ENCODE measurements at regions not wholly inside any gene's neighbourhood (a gene's known extent, or its start where the extent isn't known, plus 50 kb on each side); places are given as distances from the start of the nearest gene placed in this dataset.
A peak's percentile ranks its signal among the peaks of the same experiment; 100 is the strongest.

DNA sequence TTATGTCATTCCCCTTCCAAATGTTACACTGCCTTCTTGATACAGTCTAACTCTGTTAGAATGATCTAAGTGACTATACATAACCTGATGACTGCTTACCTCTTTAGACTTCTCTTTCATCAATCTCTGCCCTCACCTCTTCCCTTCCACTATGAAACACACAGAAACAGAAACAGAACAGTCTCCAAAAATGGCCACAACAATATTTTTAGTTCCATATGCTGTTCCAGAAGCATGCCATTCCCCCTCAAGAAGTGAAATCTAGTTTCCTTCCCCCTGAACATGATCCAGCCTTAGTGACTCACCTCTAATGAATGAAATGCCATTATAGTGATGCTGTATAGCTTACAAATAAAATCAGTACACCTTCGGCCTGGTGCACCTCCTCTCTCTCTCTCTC is 229.3 kb upstream of the TENT5A start:
- peak; percentile 87 for TF ChIP-seq FOS (IDR thresholded peaks at IDR 0.05; ENCODE audit: borderline replicate concordance, insufficient read depth, low read length)
- no peak for TF ChIP-seq EZH2 (IDR thresholded peaks at IDR 0.05; ENCODE audit: borderline replicate concordance, low read depth, low read length, severe bottlenecking)
- TF ChIP-seq POLR2A (IDR thresholded peaks at IDR 0.05; ENCODE audit: low read depth, low read length), result no peak
- peak; percentile 31 for TF ChIP-seq POLR2AphosphoS5 (IDR thresholded peaks at IDR 0.05; ENCODE audit: insufficient read depth, low read depth, low read length)
- TF ChIP-seq GATA2 (IDR thresholded peaks at IDR 0.05; ENCODE audit: insufficient read depth, insufficient read length, low read depth, low read length), result no peak
- peak; percentile 81 for TF ChIP-seq JUN (IDR thresholded peaks at IDR 0.05; ENCODE audit: borderline replicate concordance, insufficient read depth, insufficient read length, low read depth)
- TF ChIP-seq, protein P1, sequence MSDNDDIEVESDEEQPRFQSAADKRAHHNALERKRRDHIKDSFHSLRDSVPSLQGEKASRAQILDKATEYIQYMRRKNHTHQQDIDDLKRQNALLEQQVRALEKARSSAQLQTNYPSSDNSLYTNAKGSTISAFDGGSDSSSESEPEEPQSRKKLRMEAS (IDR thresholded peaks at IDR 0.05; ENCODE audit: insufficient read depth, insufficient read length), result no peak
- TF ChIP-seq MYC (IDR thresholded peaks at IDR 0.05; ENCODE audit: low read depth, low read length), result no peak
- TF ChIP-seq, protein P2, sequence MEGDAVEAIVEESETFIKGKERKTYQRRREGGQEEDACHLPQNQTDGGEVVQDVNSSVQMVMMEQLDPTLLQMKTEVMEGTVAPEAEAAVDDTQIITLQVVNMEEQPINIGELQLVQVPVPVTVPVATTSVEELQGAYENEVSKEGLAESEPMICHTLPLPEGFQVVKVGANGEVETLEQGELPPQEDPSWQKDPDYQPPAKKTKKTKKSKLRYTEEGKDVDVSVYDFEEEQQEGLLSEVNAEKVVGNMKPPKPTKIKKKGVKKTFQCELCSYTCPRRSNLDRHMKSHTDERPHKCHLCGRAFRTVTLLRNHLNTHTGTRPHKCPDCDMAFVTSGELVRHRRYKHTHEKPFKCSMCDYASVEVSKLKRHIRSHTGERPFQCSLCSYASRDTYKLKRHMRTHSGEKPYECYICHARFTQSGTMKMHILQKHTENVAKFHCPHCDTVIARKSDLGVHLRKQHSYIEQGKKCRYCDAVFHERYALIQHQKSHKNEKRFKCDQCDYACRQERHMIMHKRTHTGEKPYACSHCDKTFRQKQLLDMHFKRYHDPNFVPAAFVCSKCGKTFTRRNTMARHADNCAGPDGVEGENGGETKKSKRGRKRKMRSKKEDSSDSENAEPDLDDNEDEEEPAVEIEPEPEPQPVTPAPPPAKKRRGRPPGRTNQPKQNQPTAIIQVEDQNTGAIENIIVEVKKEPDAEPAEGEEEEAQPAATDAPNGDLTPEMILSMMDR (IDR thresholded peaks at IDR 0.05; ENCODE audit: extremely low read depth in 1 of 2, insufficient read depth in 1 of 2, low read depth in 1 of 2, low read length in 2 of 2), result no peak
- peak overlapping the region; percentile 35 for H3K9ac ChIP-seq (replicated peaks; ENCODE audit: extremely low read depth, insufficient read depth, low read length)
- dilution Hi-C loops (cut with MboI; ENCODE audit: extremely low pct_ligation_motif_present, low sequenced_read_pairs) (no loop called here), intact Hi-C loops (cut with micrococcal nuclease) (loop anchor here (1.0 to 5.0 kb wide), 7 partner anchors 25 to 1377 kb away; partner anchors contain the start of gene TENT5A)
- H4K20me1 ChIP-seq (replicated peaks; ENCODE audit: control insufficient read depth, extremely low read depth, insufficient read depth, low read length), result no peaks in the 10 kb centered on the region
- H3K27me3 ChIP-seq (ENCODE audit: control insufficient read depth in 2 of 2, insufficient read depth in 2 of 2, low read length in 2 of 2), result no peaks in the 10 kb centered on the region
- no peaks in the 10 kb centered on the region for H3K36me3 ChIP-seq (ENCODE audit: control insufficient read depth in 2 of 2, extremely low read depth in 1 of 2, insufficient read depth in 2 of 2, low read length in 2 of 2)
- no peak overlapping the region for H3K4me3 ChIP-seq (replicated peaks in 1 of 3; ENCODE audit: insufficient read depth in 1 of 3, low read depth in 1 of 3, low read length in 3 of 3)
- no peak for FAIRE-seq
- peak; percentile 68 for DNase-seq (ENCODE audit: low read depth, low spot score)
- ChIA-PET CTCF (interaction anchor here (1.0 to 2.3 kb wide), 7 partner anchors 8 to 740 kb away, joined by 3 to 13 read pairs (median 5); no protein-coding TSS in a partner anchor), POLR2A (no interaction called here)
- BruUV-seq (replicated peaks), result no TSS peak
- H3K4me2 ChIP-seq (ENCODE audit: insufficient read depth, low read length), result peak overlapping the region; percentile 74
- no peaks in the 10 kb centered on the region for H3K9me1 ChIP-seq (replicated peaks; ENCODE audit: control insufficient read depth, extremely low read depth, insufficient read depth, low read length)
- peak overlapping the region; percentile 80 for H2AFZ ChIP-seq (ENCODE audit: low read depth, low read length)
- H3K9me3 ChIP-seq (replicated peaks; ENCODE audit: control insufficient read depth, insufficient read depth, low read length), result no peaks in the 10 kb centered on the region
- H3K79me2 ChIP-seq (ENCODE audit: control insufficient read depth, insufficient read depth, low read length), result no peaks in the 10 kb centered on the region
- H3K27ac ChIP-seq (ENCODE audit: insufficient read depth, low read depth, low read length), result peak overlapping the region; percentile 66
- H3K4me1 ChIP-seq (ENCODE audit: control insufficient read depth, extremely low read depth, insufficient read depth, low read length), result peaks cover 15% of the 10 kb centered on the region

Measured in endothelial cell of umbilical vein (primary cell).